HG02973 (cell line): ENCODE measurements at regions not wholly inside any gene's neighbourhood (a gene's known extent, or its start where the extent isn't known, plus 50 kb on each side); places are given as distances from the start of the nearest gene placed in this dataset.
A peak's percentile ranks its signal among the peaks of the same experiment; 100 is the strongest.
"Not testable (repeated sequence)": the region's sequence is repeated elsewhere in the genome, so short reads cannot be mapped to it uniquely, and the experiment has no call there.

Experiments
- ATAC-seq: cut with Tn5 transposase; IDR thresholded peaks from one replicate; pipeline ENCODE4 v1.9.1; 2021; ENCODE audit warnings: moderate library complexity; ENCODE audit not compliant: unreplicated experiment

- no peak for ATAC-seq
These were observed 169.3 kb upstream of the BET1 start for GRCh38 chr7:94173436-94173835.

GRCh38 chr7:94174375-94174774, 170.2 kb upstream of the BET1 start:
- no peak for ATAC-seq

GRCh38 chr7:94174956-94175355, 170.8 kb upstream of the BET1 start:
- ATAC-seq, result no peak

GRCh38 chr7:94176694-94177200, 172.6 kb upstream of the BET1 start:
- ATAC-seq, result no peak

- no peak for ATAC-seq
These were observed 173.3 kb upstream of the BET1 start for GRCh38 chr7:94177441-94177840.

- peak; percentile 89 for ATAC-seq
These were observed 174.1 kb upstream of the BET1 start for GRCh38 chr7:94178230-94178629.

- no peak for ATAC-seq
These were observed 175.3 kb upstream of the BET1 start for GRCh38 chr7:94179466-94179865.

GRCh38 chr7:94182066-94182465, 177.9 kb upstream of the BET1 start:
- no peak for ATAC-seq

GRCh38 chr7:94182721-94183120, 178.6 kb upstream of the BET1 start:
- no peak for ATAC-seq

GRCh38 chr7:94183289-94183749, 179.2 kb upstream of the BET1 start:
- ATAC-seq, result no peak

- ATAC-seq, result no peak
These were observed 179.7 kb upstream of the BET1 start for GRCh38 chr7:94183891-94184290.

GRCh38 chr7:94188350-94188749, 184.2 kb upstream of the BET1 start:
- ATAC-seq, result no peak

- no peak for ATAC-seq
These were observed 186.5 kb upstream of the BET1 start for GRCh38 chr7:94190599-94191061.

- not testable (repeated sequence) for ATAC-seq
These were observed 190.3 kb upstream of the BET1 start for GRCh38 chr7:94194426-94194825.

GRCh38 chr7:94195201-94195600, 191.0 kb upstream of the BET1 start:
- no peak for ATAC-seq

- ATAC-seq, result no peak
These were observed 191.7 kb upstream of the BET1 start for GRCh38 chr7:94195813-94196212.

- ATAC-seq, result no peak
These were observed 189.2 kb upstream of the COL1A2 start for GRCh38 chr7:94205529-94205928.

- no peak for ATAC-seq
These were observed 188.4 kb upstream of the COL1A2 start for GRCh38 chr7:94206295-94206694.

GRCh38 chr7:94212160-94212559, 182.5 kb upstream of the COL1A2 start:
- ATAC-seq, result no peak

GRCh38 chr7:94216944-94217461, 177.7 kb upstream of the COL1A2 start:
- ATAC-seq, result no peak

- ATAC-seq, result no peak
These were observed 176.9 kb upstream of the COL1A2 start for GRCh38 chr7:94217766-94218165.

- ATAC-seq, result no peak
These were observed 172.2 kb upstream of the COL1A2 start for GRCh38 chr7:94222516-94222915.
